MM.1S (cell line): ENCODE measurements at regions not wholly inside any gene's neighbourhood (a gene's known extent, or its start where the extent isn't known, plus 50 kb on each side); places are given as distances from the start of the nearest gene placed in this dataset.

Source experiments
- EZH2phosphoT487 ChIP-seq: fragments of 300-600 bp; sonication (generic); IDR thresholded peaks from 2 replicates; pipeline ENCODE4 v1.6.1; 2018; ENCODE audit warnings: antibody characterized with exemption, low read length
- TF ChIP-seq, protein P1 (sequence below): fragments of 300-600 bp; sonication (generic); IDR thresholded peaks from 2 replicates; pipeline ENCODE4 v1.5.1; 2016; ENCODE audit warnings: antibody characterized with exemption, low read length, mixed read lengths

DNA sequence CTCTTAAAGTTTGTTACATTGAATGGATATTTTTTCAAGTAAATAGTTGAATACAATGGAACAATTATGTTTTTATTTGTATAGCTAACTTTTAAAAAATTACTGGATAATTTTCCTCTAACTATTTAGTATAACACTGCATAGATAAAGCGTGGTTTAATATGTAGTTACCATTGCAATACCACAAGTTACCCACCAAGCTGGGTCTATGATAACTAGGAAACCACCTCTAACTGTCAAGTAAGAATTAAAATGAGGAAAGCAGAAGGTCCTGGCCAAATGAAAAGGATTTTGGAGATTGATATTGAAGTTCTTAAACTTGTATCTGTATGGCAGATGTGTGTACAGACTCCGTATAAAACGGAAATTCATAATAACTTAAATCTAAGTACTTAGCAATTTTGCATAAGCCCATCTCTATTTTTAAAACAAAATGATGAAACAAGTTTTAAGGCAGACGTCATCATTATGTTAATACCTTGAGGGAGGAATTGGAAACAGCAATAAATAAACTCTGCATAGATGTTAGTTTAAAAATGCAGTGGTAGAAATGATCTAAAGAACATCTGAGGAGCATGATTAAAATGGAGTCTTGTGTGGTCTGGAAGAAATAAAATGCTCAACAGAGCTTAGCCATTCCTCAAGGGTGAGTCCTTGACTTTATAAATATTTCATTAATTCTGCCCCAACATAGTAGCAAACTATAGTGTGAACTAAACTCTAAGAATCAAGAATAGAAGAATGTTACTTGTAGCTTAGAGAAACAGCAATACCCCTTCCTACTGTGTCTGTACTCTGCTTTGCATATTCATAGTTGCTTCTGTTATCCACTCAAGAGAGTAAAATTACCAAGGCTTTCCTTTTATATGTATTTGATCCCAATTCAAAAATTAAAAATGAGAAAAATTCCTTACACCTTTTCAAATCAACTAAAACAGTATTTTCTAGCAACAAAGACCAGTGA is 206.4 kb upstream of the FERD3L start:
- TF ChIP-seq, protein P1, sequence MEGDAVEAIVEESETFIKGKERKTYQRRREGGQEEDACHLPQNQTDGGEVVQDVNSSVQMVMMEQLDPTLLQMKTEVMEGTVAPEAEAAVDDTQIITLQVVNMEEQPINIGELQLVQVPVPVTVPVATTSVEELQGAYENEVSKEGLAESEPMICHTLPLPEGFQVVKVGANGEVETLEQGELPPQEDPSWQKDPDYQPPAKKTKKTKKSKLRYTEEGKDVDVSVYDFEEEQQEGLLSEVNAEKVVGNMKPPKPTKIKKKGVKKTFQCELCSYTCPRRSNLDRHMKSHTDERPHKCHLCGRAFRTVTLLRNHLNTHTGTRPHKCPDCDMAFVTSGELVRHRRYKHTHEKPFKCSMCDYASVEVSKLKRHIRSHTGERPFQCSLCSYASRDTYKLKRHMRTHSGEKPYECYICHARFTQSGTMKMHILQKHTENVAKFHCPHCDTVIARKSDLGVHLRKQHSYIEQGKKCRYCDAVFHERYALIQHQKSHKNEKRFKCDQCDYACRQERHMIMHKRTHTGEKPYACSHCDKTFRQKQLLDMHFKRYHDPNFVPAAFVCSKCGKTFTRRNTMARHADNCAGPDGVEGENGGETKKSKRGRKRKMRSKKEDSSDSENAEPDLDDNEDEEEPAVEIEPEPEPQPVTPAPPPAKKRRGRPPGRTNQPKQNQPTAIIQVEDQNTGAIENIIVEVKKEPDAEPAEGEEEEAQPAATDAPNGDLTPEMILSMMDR = no peak
- no peak for TF ChIP-seq EZH2phosphoT487
